Nephron (organoid): ENCODE measurements at regions not wholly inside any gene's neighbourhood (a gene's known extent, or its start where the extent isn't known, plus 50 kb on each side); places are given as distances from the start of the nearest gene placed in this dataset.
A peak's percentile ranks its signal among the peaks of the same experiment; 100 is the strongest.
"Not testable (repeated sequence)": the region's sequence is repeated elsewhere in the genome, so short reads cannot be mapped to it uniquely, and the experiment has no call there.

ENCODE experiments used
- H3K27ac Mint-ChIP-seq, 3 experiments: 2 replicates each; pipeline ENCODE4 v1.8.0; 2020; ENCODE audit warnings: mixed read lengths in 3 of 3, mild to moderate bottlenecking in 2 of 3, moderate library complexity in 1 of 3
- H3K27me3 Mint-ChIP-seq: 2 replicates; pipeline ENCODE4 v1.8.0; 2021; ENCODE audit warnings: low read depth, mild to moderate bottlenecking, moderate library complexity, mixed read lengths
- H3K36me3 Mint-ChIP-seq: 2 replicates; pipeline ENCODE4 v1.8.0; 2020; ENCODE audit warnings: low read depth, mixed read lengths
- H3K4me1 Mint-ChIP-seq: 2 replicates; pipeline ENCODE4 v1.8.0; 2020; ENCODE audit warnings: mixed read lengths
- H3K4me3 Mint-ChIP-seq, 3 experiments: 2 replicates each; pipeline ENCODE4 v1.8.0; 2020; ENCODE audit warnings: mild to moderate bottlenecking in 3 of 3, mixed read lengths in 3 of 3, moderate library complexity in 2 of 3
- H3K9me3 Mint-ChIP-seq: 2 replicates; pipeline ENCODE4 v1.8.0; 2020; ENCODE audit warnings: mixed read lengths
- CTCF ChIP-seq, 3 experiments: fragments of 200-600 bp; sonication (generic); IDR thresholded peaks; one replicate each; pipeline ENCODE4 v1.5.0; 2021; ENCODE audit warnings: antibody characterized with exemption in 3 of 3; ENCODE audit not compliant: unreplicated experiment in 3 of 3

GRCh38 chr7:35853194-35853593 is 52.3 kb downstream of the SEPTIN7 start:
- H3K9me3 Mint-ChIP-seq, H3K27me3 Mint-ChIP-seq, H3K4me3 Mint-ChIP-seq, H3K27ac Mint-ChIP-seq: not testable (repeated sequence)
- Mint-ChIP-seq H3K4me1 (peaks cover 22% of the 10 kb centered on the region), H3K36me3 (peaks cover 68% of the 10 kb centered on the region)

GRCh38 chr7:35854311-35854710 is 53.5 kb downstream of the SEPTIN7 start:
- Mint-ChIP-seq H3K4me3 (no peak overlapping the region), H3K27me3 (no peaks in the 10 kb centered on the region), H3K36me3 (peaks cover 67% of the 10 kb centered on the region), H3K27ac (no peak overlapping the region), H3K4me1 (peaks cover 15% of the 10 kb centered on the region), H3K9me3 (peaks cover 12% of the 10 kb centered on the region)
- no peak for TF ChIP-seq CTCF (IDR thresholded peaks at IDR 0.05; ENCODE audit: unreplicated experiment in 3 of 3)

GRCh38 chr7:35856175-35856574 is 55.3 kb downstream of the SEPTIN7 start:
- no peak for TF ChIP-seq CTCF (IDR thresholded peaks at IDR 0.05; ENCODE audit: unreplicated experiment in 3 of 3)
- peaks cover 74% of the 10 kb centered on the region for H3K36me3 Mint-ChIP-seq
- H3K4me1 Mint-ChIP-seq, result peaks cover 7% of the 10 kb centered on the region
- H3K9me3 Mint-ChIP-seq, result peaks cover 24% of the 10 kb centered on the region
- no peaks in the 10 kb centered on the region for H3K27me3 Mint-ChIP-seq
- H3K27ac Mint-ChIP-seq, result no peak overlapping the region
- H3K4me3 Mint-ChIP-seq, result no peak overlapping the region

- no peaks in the 10 kb centered on the region for H3K27me3 Mint-ChIP-seq
- peaks cover 72% of the 10 kb centered on the region for H3K36me3 Mint-ChIP-seq
- no peak for TF ChIP-seq CTCF (IDR thresholded peaks at IDR 0.05; ENCODE audit: unreplicated experiment in 3 of 3)
- no peaks in the 10 kb centered on the region for H3K4me1 Mint-ChIP-seq
- peaks cover 18% of the 10 kb centered on the region for H3K9me3 Mint-ChIP-seq
- no peak overlapping the region for H3K4me3 Mint-ChIP-seq
- H3K27ac Mint-ChIP-seq, result no peak overlapping the region
These were observed 59.8 kb downstream of the SEPTIN7 start for GRCh38 chr7:35860664-35861063.

- Mint-ChIP-seq H3K4me1 (peaks cover 13% of the 10 kb centered on the region), H3K36me3 (peaks cover 70% of the 10 kb centered on the region), H3K9me3 (peaks cover 8% of the 10 kb centered on the region), H3K4me3 (no peak overlapping the region), H3K27me3 (no peaks in the 10 kb centered on the region), H3K27ac (no peak overlapping the region)
- TF ChIP-seq CTCF (IDR thresholded peaks at IDR 0.05; ENCODE audit: unreplicated experiment in 3 of 3), result no peak
These were observed 64.4 kb downstream of the SEPTIN7 start for GRCh38 chr7:35865287-35865686.

- Mint-ChIP-seq H3K4me1 (peaks cover 16% of the 10 kb centered on the region), H3K27ac (peak overlapping the region in 1 of 3 experiments; percentile 10), H3K27me3 (no peaks in the 10 kb centered on the region), H3K36me3 (peaks cover 67% of the 10 kb centered on the region), H3K4me3 (no peak overlapping the region), H3K9me3 (no peaks in the 10 kb centered on the region)
- TF ChIP-seq CTCF (IDR thresholded peaks at IDR 0.05; ENCODE audit: unreplicated experiment in 3 of 3), result no peak
These were observed 65.3 kb downstream of the SEPTIN7 start for GRCh38 chr7:35866186-35866585.

GRCh38 chr7:35869117-35869516 is 68.3 kb downstream of the SEPTIN7 start:
- Mint-ChIP-seq H3K36me3 (peaks cover 55% of the 10 kb centered on the region), H3K4me1 (peaks cover 16% of the 10 kb centered on the region), H3K27ac (peak overlapping the region in 1 of 3 experiments; percentile 15)
- not testable (repeated sequence) for H3K4me3 Mint-ChIP-seq, H3K9me3 Mint-ChIP-seq, H3K27me3 Mint-ChIP-seq
